GM12865 (cell line): ENCODE measurements at regions not wholly inside any gene's neighbourhood (a gene's known extent, or its start where the extent isn't known, plus 50 kb on each side); places are given as distances from the start of the nearest gene placed in this dataset.

ENCODE experiments used
- DNase-seq: peaks from one replicate; pipeline ENCODE4 v3.0.0; 2010; ENCODE audit warnings: low read depth
- H3K4me3 ChIP-seq: 2 replicates; pipeline ENCODE4 v1.5.1; 2011; ENCODE audit warnings: mild to moderate bottlenecking, low read depth, low read length, control low read depth
- CTCF ChIP-seq: IDR thresholded peaks from 2 replicates; pipeline ENCODE4 v1.5.1; 2011; ENCODE audit warnings: low read length, control low read depth, low read depth, inconsistent platforms; ENCODE audit not compliant: insufficient read depth; ENCODE audit errors: missing control alignments

- TF ChIP-seq CTCF: no peak
- DNase-seq: no peak
- no peak overlapping the region for H3K4me3 ChIP-seq
Observed at GRCh38 chr5:57836331-57836730, 353.7 kb upstream of the ACTBL2 start.

- TF ChIP-seq CTCF: no peak
- no peak for DNase-seq
- no peak overlapping the region for H3K4me3 ChIP-seq
Observed at GRCh38 chr5:57834829-57835608, 352.4 kb upstream of the ACTBL2 start.

GRCh38 chr5:57833489-57833888 lies 350.9 kb upstream of the ACTBL2 start:
- no peak for TF ChIP-seq CTCF
- H3K4me3 ChIP-seq: no peak overlapping the region
- DNase-seq: no peak

GRCh38 chr5:57832875-57833274 lies 350.3 kb upstream of the ACTBL2 start:
- H3K4me3 ChIP-seq: no peak overlapping the region
- DNase-seq: no peak
- no peak for TF ChIP-seq CTCF

- H3K4me3 ChIP-seq: no peak overlapping the region
- TF ChIP-seq CTCF: no peak
- no peak for DNase-seq
Observed at GRCh38 chr5:57831932-57832331, 349.3 kb upstream of the ACTBL2 start.

- no peak overlapping the region for H3K4me3 ChIP-seq
- DNase-seq: no peak
- no peak for TF ChIP-seq CTCF
Observed at GRCh38 chr5:57831090-57831489, 348.5 kb upstream of the ACTBL2 start.

- DNase-seq: no peak
- H3K4me3 ChIP-seq: no peak overlapping the region
- TF ChIP-seq CTCF: no peak
Observed at GRCh38 chr5:57828221-57828620, 345.6 kb upstream of the ACTBL2 start.
